ENCODE measurements at regions not wholly inside any gene's neighbourhood (a gene's known extent, or its start where the extent isn't known, plus 50 kb on each side); places are given as distances from the start of the nearest gene placed in this dataset.
"Not testable (repeated sequence)": the region's sequence is repeated elsewhere in the genome, so short reads cannot be mapped to it uniquely, and the experiment has no call there.

DNA sequence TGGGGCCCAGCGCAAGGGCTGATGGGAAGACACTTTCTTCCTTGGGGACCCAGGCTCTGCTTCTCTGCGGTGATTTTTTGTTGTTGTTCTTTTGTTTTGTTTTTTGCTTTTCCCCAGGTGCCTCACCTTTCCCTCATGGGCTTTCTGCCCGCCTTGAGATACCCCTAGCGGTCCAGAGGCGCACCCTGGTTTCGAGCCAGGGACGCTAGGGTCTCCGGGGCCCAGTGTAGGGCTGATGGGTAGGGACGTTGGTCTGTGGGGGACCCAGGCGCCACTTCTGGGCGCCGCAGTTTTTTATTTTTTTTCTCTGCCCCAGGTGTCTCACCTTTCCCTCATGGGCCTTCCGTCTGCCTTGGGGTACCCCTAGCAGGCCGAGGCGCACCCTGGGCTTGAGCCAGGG is 192.7 kb downstream of the POTEG start:
- not testable (repeated sequence) for H3K4me1 Mint-ChIP-seq, H3K27ac Mint-ChIP-seq, ATAC-seq, H3K4me3 Mint-ChIP-seq, H3K9me3 Mint-ChIP-seq, H3K36me3 Mint-ChIP-seq, H3K27me3 Mint-ChIP-seq

DNA sequence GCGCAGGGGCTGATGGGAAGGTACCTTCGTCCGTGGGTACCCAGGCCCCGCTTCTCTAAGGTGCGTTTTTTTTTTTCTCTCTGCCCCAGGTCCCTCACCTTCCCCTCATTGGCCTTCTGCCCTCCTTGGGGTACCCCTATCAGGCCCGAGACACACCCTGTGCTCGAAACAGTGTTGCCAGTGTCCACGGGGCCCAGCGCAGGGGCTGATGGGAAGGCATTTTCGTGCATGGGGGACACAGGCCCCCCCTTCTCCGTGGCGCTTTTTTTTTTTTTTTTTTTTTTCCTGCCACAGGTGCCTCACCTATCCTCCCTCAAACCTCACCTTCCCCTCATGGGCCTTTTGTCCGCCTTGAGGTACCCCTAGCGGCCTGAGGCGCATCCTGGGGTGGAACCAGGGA is 191.6 kb downstream of the POTEG start:
- not testable (repeated sequence) for H3K27ac Mint-ChIP-seq, H3K4me3 Mint-ChIP-seq, H3K4me1 Mint-ChIP-seq, ATAC-seq, H3K36me3 Mint-ChIP-seq, H3K9me3 Mint-ChIP-seq, H3K27me3 Mint-ChIP-seq

DNA sequence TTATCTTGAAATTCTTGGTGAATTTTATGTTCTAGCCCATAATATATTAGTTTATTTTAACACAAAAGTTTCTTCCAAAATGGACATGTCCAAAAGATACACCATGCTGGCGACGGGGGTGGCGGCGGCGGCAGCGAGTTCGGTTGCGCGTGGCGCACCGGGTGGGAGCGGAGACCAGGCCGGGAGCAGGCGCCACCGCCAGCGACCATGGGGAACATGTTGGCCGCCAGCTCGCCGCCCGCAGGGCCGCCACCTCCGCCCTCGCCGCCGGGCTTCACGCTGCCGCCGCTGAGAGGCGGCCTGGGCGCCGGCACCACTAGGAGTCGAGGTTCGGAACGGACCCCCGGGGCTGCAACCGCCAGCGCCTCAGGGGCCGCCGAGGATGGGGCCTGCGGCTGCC is 167.2 kb downstream of the POTEG start:
- H3K27ac Mint-ChIP-seq, H3K27me3 Mint-ChIP-seq, H3K9me3 Mint-ChIP-seq, H3K4me1 Mint-ChIP-seq, H3K4me3 Mint-ChIP-seq, H3K36me3 Mint-ChIP-seq: not testable (repeated sequence)
- ATAC-seq: peak; percentile 48

DNA sequence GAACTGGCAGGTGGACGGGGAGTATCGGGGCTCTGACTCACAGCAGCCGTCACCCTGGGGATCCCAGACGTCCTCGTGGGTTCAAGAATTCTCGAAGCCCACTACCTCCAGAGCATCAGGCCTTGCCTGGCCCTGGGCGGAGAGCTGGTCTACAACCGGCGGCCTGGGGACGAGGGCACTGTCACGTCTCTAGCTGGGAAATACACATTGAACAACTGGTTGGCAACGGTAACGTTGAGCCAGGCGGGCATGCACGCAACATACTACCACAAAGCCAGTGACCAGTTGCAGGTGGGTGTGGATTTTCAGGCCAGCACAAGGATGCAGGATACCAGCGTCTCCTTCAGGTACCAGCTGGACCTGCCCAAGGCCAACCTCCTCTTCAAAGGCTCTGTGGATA is 166.5 kb downstream of the POTEG start:
- not testable (repeated sequence) for ATAC-seq, H3K27ac Mint-ChIP-seq, H3K4me1 Mint-ChIP-seq, H3K27me3 Mint-ChIP-seq, H3K36me3 Mint-ChIP-seq, H3K9me3 Mint-ChIP-seq, H3K4me3 Mint-ChIP-seq

DNA sequence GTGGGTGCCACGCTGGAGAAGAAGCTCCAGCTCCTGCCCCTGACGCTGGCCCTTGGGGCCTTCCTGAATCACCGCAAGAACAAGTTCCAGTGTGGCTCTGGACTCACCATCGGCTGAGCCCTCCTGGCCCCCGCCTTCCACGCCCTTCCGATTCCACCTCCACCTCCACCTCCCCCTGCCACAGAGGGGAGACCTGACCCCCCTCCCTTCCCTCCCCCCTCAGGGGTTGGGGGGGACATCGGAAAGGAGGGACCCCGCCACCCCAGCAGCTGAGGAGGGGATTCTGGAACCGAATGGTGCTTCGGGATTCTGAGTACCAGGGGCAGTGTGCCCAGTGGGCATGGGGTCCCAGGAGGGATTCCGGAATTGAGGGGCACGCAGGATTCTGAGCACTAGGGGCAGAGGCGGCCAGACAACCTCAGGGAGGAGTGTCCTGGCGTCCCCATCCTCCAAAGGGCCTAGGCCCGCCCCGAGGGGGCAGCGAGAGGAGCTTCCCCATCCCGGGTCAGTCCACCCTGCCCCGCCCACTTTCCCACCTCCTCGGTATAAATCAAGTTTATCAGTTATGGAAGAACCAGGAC is 166.0 kb downstream of the POTEG start:
- H3K27ac Mint-ChIP-seq, H3K27me3 Mint-ChIP-seq, H3K4me1 Mint-ChIP-seq, H3K4me3 Mint-ChIP-seq, H3K36me3 Mint-ChIP-seq, H3K9me3 Mint-ChIP-seq: not testable (repeated sequence)
- ATAC-seq: peak; percentile 45

DNA sequence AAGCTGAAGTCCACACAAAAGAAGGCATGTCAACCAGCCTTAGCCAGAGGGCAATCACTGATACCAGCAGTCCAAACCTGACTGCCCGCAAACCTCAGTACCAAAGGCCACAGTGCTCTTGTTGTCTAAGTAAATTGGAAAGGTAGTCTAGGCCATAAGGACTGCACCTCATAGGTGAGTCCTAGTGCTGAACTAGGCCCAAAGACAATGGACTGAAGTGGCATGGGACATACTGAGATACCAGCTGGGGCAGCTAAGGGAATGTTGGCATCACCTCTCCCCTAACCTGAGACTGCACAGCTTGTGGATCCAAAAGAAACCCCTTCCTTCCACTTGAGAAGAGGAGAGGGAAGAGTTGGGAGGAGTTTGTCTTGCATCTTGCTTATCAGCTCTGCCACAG is 161.9 kb downstream of the POTEG start:
- not testable (repeated sequence) for H3K9me3 Mint-ChIP-seq, H3K4me1 Mint-ChIP-seq, H3K36me3 Mint-ChIP-seq, H3K27me3 Mint-ChIP-seq, H3K27ac Mint-ChIP-seq, H3K4me3 Mint-ChIP-seq, ATAC-seq

DNA sequence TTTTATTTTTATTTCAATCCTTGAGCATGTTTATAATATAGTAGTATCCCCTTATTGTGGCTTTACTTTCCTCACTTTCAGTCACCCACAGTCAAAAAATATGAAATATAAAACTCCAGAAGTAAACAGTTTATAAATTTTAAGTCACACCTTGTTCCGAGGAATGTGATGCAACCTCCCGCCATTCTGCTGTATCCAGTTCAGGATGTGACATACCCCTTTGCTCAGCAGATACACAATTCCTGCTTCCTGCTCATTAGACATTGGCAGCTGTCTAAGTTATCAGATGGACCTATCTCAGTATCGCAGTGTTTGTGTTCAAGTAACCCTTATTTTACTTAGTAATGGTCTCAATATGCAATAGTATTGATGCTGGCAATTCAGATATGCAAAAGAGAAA is 144.5 kb downstream of the POTEG start:
- ATAC-seq, H3K27ac Mint-ChIP-seq, H3K27me3 Mint-ChIP-seq, H3K4me3 Mint-ChIP-seq, H3K9me3 Mint-ChIP-seq, H3K4me1 Mint-ChIP-seq, H3K36me3 Mint-ChIP-seq: not testable (repeated sequence)

DNA sequence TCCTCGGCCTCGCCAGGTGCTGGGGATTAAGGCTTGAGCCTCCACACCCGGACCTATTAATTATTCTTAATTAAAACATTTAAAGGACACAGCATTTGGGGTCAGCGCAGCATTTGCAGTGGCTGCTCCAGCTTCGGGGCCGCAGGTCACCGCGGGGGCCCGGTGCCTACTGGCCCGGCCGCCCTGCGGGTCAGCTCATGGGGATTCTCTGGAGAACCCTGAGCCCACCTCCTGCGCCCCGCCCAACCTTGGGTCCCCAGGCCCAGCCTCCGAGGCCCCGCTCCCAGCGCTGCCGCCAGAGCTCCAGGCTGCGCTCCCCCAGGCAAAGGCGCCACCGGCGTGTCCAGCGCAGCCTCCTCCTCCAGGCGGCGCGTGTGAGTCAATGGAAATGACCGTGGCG is 133.9 kb downstream of the POTEG start:
- H3K27me3 Mint-ChIP-seq, H3K4me1 Mint-ChIP-seq, H3K4me3 Mint-ChIP-seq, ATAC-seq, H3K9me3 Mint-ChIP-seq, H3K27ac Mint-ChIP-seq, H3K36me3 Mint-ChIP-seq: not testable (repeated sequence)

DNA sequence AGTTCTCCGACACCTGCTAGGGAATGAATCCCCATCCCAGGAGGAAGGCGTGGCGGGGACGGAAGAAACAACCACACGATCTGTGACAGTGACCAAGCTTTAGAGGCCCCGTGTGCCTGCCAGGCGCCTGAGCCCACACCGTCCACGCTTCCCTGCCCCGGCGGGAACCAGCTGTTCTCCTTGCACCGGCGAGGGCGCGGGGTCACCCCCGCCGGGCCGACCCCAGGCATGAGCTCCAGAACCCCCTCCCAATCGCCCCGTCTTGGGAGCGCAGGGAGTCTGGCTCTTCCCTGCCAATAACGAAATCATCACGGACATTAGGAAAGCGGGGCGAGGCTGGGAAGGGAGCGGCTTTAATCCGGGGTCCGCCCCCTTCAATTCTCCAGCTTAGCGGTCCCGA is 133.3 kb downstream of the POTEG start:
- not testable (repeated sequence) for H3K9me3 Mint-ChIP-seq, H3K4me1 Mint-ChIP-seq, H3K4me3 Mint-ChIP-seq, ATAC-seq, H3K27me3 Mint-ChIP-seq, H3K36me3 Mint-ChIP-seq, H3K27ac Mint-ChIP-seq

DNA sequence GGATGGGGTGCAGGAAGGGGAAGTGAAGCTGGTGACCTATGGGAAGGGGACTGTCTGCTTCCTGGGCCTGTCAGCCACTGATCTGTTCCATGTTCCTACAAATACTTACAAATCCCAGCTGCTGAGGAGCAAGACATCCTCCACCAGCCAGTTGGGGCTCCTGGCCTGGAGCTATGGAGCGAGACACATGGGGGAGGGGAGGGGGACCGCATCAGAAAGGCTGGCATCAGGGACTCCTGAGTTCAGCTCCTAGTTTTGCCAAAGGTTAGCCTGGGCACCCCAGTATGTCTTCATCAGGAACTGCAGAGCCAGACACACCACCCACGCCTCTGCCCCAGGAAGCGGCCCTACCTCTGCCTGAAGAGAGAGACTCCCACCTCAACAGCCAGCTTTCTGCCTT is 130.3 kb downstream of the POTEG start:
- not testable (repeated sequence) for H3K9me3 Mint-ChIP-seq, ATAC-seq, H3K36me3 Mint-ChIP-seq, H3K27ac Mint-ChIP-seq, H3K27me3 Mint-ChIP-seq, H3K4me1 Mint-ChIP-seq, H3K4me3 Mint-ChIP-seq

DNA sequence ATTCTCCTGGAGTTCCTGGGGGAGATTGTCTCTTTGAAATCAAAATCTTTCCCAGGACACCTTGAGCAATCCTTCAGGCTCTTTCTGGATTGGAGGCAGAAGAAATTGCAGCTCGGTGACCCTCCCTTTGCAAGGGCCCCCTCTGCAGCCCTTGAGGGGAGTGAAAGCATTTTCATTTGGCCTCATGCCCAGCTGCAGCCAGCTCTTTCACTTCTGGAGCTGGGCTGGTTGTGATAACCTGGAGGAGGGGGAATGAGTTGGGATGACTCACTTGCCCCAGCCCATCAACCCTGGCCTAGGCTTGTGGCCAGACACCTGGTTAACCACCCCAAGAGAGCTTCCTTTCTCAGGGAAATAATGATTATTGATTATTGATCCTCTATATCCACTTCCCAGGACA is 129.7 kb downstream of the POTEG start:
- not testable (repeated sequence) for H3K9me3 Mint-ChIP-seq, H3K27ac Mint-ChIP-seq, ATAC-seq, H3K4me1 Mint-ChIP-seq, H3K4me3 Mint-ChIP-seq, H3K27me3 Mint-ChIP-seq, H3K36me3 Mint-ChIP-seq

DNA sequence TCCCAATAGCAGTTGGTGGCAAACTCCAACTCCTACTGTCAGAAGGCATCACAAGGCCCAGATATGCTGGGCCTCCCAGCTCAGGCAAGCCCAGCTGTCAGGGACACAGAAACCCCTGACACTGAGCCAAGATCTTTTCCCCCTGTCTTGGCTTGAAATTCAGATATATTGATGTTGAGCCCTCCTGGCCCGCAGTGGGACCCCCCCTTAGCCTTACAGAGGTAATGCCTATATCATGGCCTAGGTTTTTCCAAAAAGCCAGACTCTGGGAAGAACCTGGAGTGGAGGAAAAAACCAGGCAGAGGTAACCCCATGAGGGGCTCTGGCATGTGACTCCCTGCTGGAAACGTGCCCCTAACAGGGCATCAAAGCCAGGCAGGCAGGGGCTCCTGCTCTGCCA is 129.2 kb downstream of the POTEG start:
- H3K27me3 Mint-ChIP-seq, ATAC-seq, H3K9me3 Mint-ChIP-seq, H3K4me3 Mint-ChIP-seq, H3K27ac Mint-ChIP-seq, H3K36me3 Mint-ChIP-seq, H3K4me1 Mint-ChIP-seq: not testable (repeated sequence)

DNA sequence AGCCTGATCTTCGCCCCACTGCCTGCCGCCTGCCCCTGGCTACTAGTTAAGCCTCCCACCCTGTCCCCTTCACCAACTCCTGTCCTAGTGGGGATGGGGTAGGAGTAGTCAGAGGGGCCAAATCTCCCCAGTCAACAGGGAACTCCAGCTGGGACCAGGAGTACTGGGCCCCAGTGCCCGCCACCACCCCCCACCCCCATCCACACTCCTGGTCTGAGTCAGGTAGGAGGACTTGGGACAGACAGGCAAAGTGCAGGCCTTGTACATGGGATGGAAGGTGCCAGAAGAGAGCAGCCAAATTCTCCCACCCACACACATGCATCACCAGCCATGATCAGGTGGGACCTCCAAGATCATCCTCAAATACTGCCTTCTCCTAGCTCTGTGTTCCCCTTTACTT is 128.4 kb downstream of the POTEG start:
- H3K27me3 Mint-ChIP-seq, H3K27ac Mint-ChIP-seq, H3K4me1 Mint-ChIP-seq, H3K36me3 Mint-ChIP-seq, ATAC-seq, H3K4me3 Mint-ChIP-seq, H3K9me3 Mint-ChIP-seq: not testable (repeated sequence)

DNA sequence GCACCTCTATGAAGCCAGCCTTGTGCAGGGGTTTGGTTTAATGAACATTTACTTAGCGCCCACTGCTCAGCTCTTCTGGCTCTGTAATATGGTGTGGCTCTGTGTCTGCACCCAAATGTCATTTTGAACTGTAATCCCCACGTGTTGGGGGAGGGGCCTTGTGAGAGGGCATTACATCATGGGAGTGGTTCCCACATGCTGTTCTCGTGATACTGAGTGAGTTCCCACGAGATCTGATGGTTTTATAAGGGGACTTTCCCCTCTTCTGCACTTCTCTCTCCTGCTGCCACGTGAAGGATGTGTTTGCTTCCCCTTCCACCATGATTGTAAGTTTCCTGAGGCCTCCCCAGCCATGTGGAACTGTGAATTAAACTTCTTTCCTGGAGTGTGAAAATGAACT is 127.7 kb downstream of the POTEG start:
- not testable (repeated sequence) for ATAC-seq, H3K27ac Mint-ChIP-seq, H3K4me3 Mint-ChIP-seq, H3K36me3 Mint-ChIP-seq, H3K27me3 Mint-ChIP-seq, H3K4me1 Mint-ChIP-seq, H3K9me3 Mint-ChIP-seq

DNA sequence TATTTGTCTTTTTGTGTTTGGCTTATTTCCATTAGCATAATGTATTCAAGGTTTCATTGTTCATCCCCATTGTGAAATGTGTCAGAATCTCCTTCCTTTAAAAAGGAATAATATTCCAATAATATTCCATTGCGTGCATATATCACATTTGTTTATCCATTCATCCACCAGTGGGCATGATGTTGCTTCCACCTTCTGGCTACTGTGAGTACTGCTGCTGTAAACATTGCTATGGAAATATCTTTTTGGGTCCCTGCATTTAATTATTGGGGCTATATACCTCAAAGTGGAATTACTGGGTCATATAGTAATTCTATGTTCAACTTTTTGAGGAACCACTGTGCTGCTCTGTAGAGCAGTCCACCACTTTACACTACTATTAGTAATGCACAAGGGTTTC is 123.1 kb downstream of the POTEG start:
- H3K36me3 Mint-ChIP-seq, H3K9me3 Mint-ChIP-seq, H3K27me3 Mint-ChIP-seq, H3K4me3 Mint-ChIP-seq, H3K27ac Mint-ChIP-seq, ATAC-seq, H3K4me1 Mint-ChIP-seq: not testable (repeated sequence)

DNA sequence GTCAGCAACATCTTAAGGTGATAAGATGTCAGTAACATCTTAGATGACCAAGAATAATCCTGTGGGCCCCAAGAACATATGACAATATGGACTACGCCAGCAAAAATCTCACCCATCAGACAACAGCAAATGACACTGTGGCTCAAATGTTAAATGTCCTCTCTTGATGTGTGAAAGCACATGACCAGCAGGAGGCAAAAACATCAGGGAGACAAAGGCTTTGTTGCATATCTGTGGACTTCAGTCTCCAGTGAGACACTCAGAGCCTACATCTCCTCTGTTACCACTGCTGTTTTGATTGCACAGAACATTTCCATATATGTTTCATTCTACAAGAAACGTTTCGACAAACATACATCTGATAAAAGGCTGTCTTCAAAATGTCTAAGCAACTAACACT is 103.5 kb downstream of the POTEG start:
- H3K9me3 Mint-ChIP-seq, H3K4me1 Mint-ChIP-seq, H3K27ac Mint-ChIP-seq, H3K4me3 Mint-ChIP-seq, H3K27me3 Mint-ChIP-seq, ATAC-seq, H3K36me3 Mint-ChIP-seq: not testable (repeated sequence)

DNA sequence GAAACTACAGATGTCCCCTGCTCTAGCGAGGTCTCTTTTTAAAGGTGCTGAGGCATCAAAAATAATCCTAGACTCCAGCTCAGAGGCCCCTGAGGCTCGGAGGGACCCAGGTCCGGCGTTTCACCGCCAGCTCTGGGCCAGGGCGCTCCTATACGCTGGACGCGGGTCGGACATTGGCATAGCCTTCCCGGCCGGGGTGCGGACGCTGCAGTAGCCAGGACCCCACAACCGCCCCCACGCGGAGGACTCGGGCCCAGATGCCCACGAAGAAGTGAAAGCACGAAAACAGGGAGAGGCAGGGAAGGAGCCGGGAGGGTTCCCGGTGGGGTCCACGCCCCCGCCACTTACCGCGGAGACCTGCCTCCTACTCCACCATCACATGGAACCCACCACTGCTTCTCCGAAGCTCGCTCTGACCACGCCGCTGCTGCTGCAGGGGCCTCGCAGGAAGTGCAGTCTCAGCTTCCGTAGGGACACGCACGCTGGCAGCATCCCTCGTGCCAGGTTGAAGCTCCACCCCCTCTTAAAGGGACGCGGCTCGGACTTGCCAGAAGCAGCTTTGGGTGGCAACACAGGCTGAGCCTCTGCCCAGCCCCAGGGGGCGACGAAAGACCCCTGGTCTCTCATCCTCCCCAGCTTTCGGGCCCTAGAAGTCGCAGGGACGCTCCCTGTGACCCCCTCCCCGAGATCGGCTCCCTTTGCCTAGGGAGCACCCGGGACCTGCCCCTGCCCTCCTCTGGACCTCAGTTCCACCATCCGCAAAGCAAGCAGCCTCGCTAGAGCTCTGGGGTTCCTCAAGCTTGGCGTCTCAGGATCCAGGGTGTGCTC is 96.7 kb downstream of the POTEG start:
- not testable (repeated sequence) for H3K4me3 Mint-ChIP-seq, H3K9me3 Mint-ChIP-seq, H3K27ac Mint-ChIP-seq, H3K27me3 Mint-ChIP-seq, H3K36me3 Mint-ChIP-seq, H3K4me1 Mint-ChIP-seq
- ATAC-seq: peak; percentile 41
